Esophagus squamous epithelium (tissue), 5 donors: ENCODE measurements at regions not wholly inside any gene's neighbourhood (a gene's known extent, or its start where the extent isn't known, plus 50 kb on each side); places are given as distances from the start of the nearest gene placed in this dataset.

Experiments used
- DNase-seq: peaks from one replicate; lab custom pipeline; 2025; lab: John Stamatoyannopoulos, UW
- H3K27ac ChIP-seq, 4 donors: fragments of 200-600 bp; sonication (generic); one replicate each; pipeline ENCODE4 v1.5.1; 2016 to 2019; ENCODE audit warnings: mild to moderate bottlenecking in 1 of 4
- H3K27me3 ChIP-seq, 4 donors: fragments of 200-600 bp; sonication (generic); 1 replicate in 3 of 4; 2 replicates in 1 of 4; pipeline versions ENCODE4 v1.5.1 to v1.6.0; 2017 to 2021; ENCODE audit warnings: antibody characterized with exemption in 1 of 4
- H3K36me3 ChIP-seq, 3 donors: fragments of 200-600 bp; sonication (generic); one replicate each; pipeline ENCODE4 v1.5.1; 2016 to 2019
- H3K4me1 ChIP-seq, 3 donors: fragments of 200-600 bp; sonication (generic); one replicate each; pipeline ENCODE4 v1.5.1; 2017 to 2019
- H3K4me3 ChIP-seq, 4 donors: fragments of 200-600 bp; sonication (generic); 1 replicate in 3 of 4; 2 replicates in 1 of 4; pipeline ENCODE4 v1.5.1; 2016 to 2019; ENCODE audit warnings: mild to moderate bottlenecking in 2 of 4, moderate library complexity in 1 of 4
- H3K9me3 ChIP-seq, 3 donors: fragments of 200-600 bp; sonication (generic); one replicate each; pipeline ENCODE4 v1.5.1; 2016 to 2019
- CTCF ChIP-seq, 6 experiments: fragments of 450-650 bp in 4 of 6; fragments of 200-600 bp in 2 of 6; sonication (generic) in 2 of 6; IDR thresholded peaks; one replicate each; pipeline ENCODE4 v1.5.1; 2016 to 2019; ENCODE audit warnings: antibody characterized with exemption in 6 of 6, mild to moderate bottlenecking in 4 of 6, moderate library complexity in 4 of 6
- POLR2A ChIP-seq, 4 donors: fragments of 450-650 bp; IDR thresholded peaks; one replicate each; pipeline ENCODE4 v1.6.1; 2017; ENCODE audit warnings: antibody characterized with exemption in 4 of 4, mild to moderate bottlenecking in 4 of 4, moderate library complexity in 3 of 4
- WGBS, 2 donors: methylation state at CpG; one replicate each; pipeline ENCODE4 v1.1.5; 2018; 5-methylcytosine and 5-hydroxymethylcytosine counted together
- intact Hi-C: fragments of 100-400 bp; cut with DNase I; formaldehyde crosslinking; loops from one replicate; pipeline ENCODE4 v1.15.0; 2022
- donor health status: DM: yes; HTN: yes; CAD: no.

GRCh38 chr3:146750196-146750595 lies 145.1 kb upstream of the PLSCR5 start:
- Histone ChIP-seq H3K4me1 (no peaks in the 10 kb centered on the region), H3K27ac (no peak overlapping the region), H3K27me3 (no peaks in the 10 kb centered on the region), H3K36me3 (no peaks in the 10 kb centered on the region), H3K4me3 (no peak overlapping the region), H3K9me3 (no peaks in the 10 kb centered on the region)
- TF ChIP-seq CTCF (IDR thresholded peaks at IDR 0.05) (no peak), POLR2A (IDR thresholded peaks at IDR 0.05) (no peak)
- DNase-seq: no peak
- 62 to 63% methylated on average over 2 of the region's 2 CpGs for WGBS, 2 donors
- intact Hi-C loops: no loop called here

- intact Hi-C loops: no loop called here
- TF ChIP-seq CTCF (IDR thresholded peaks at IDR 0.05) (no peak), POLR2A (IDR thresholded peaks at IDR 0.05) (no peak)
- 21 to 39% methylated on average over 3 to 4 of the region's 4 CpGs for WGBS, 2 donors
- Histone ChIP-seq H3K27ac (no peak overlapping the region), H3K4me3 (no peak overlapping the region), H3K27me3 (no peaks in the 10 kb centered on the region), H3K9me3 (no peaks in the 10 kb centered on the region), H3K36me3 (no peaks in the 10 kb centered on the region), H3K4me1 (no peaks in the 10 kb centered on the region)
- DNase-seq: no peak
Measured at GRCh38 chr3:146747928-146748327, 142.8 kb upstream of the PLSCR5 start.

GRCh38 chr3:146747051-146747450 lies 141.9 kb upstream of the PLSCR5 start:
- intact Hi-C loops: no loop called here

GRCh38 chr3:146746190-146746589 lies 141.0 kb upstream of the PLSCR5 start:
- no peaks in the 10 kb centered on the region for H3K36me3 ChIP-seq
- DNase-seq: no peak
- H3K4me3 ChIP-seq: no peak overlapping the region
- no peak for TF ChIP-seq POLR2A (IDR thresholded peaks at IDR 0.05)
- no peak for TF ChIP-seq CTCF (IDR thresholded peaks at IDR 0.05)
- intact Hi-C loops: no loop called here
- H3K9me3 ChIP-seq: no peaks in the 10 kb centered on the region
- no peaks in the 10 kb centered on the region for H3K27me3 ChIP-seq
- no peaks in the 10 kb centered on the region for H3K4me1 ChIP-seq
- no peak overlapping the region for H3K27ac ChIP-seq

More at GRCh38 chr3:146747051-146747450, 141.9 kb upstream of the PLSCR5 start:
- H3K4me1 ChIP-seq: no peaks in the 10 kb centered on the region
- H3K27ac ChIP-seq: no peak overlapping the region
- no peak for DNase-seq
- no peaks in the 10 kb centered on the region for H3K27me3 ChIP-seq
- no peak for TF ChIP-seq POLR2A (IDR thresholded peaks at IDR 0.05)
- no peak for TF ChIP-seq CTCF (IDR thresholded peaks at IDR 0.05)
- no peaks in the 10 kb centered on the region for H3K36me3 ChIP-seq
- H3K9me3 ChIP-seq: no peaks in the 10 kb centered on the region
- no peak overlapping the region for H3K4me3 ChIP-seq

GRCh38 chr3:146739203-146739671 lies 134.1 kb upstream of the PLSCR5 start:
- TF ChIP-seq POLR2A (IDR thresholded peaks at IDR 0.05): no peak
- no peak for TF ChIP-seq CTCF (IDR thresholded peaks at IDR 0.05)
- no peak for DNase-seq
- H3K36me3 ChIP-seq: no peaks in the 10 kb centered on the region
- intact Hi-C loops: no loop called here
- H3K27me3 ChIP-seq: no peaks in the 10 kb centered on the region
- no peaks in the 10 kb centered on the region for H3K4me1 ChIP-seq
- 67 to 76% methylated on average over 6 of the region's 6 CpGs for WGBS, 2 donors
- H3K27ac ChIP-seq: no peak overlapping the region
- H3K4me3 ChIP-seq: no peak overlapping the region
- H3K9me3 ChIP-seq: no peaks in the 10 kb centered on the region
